NCI-H446 (cell line): ENCODE measurements at regions not wholly inside any gene's neighbourhood (a gene's known extent, or its start where the extent isn't known, plus 50 kb on each side); places are given as distances from the start of the nearest gene placed in this dataset.
"Not testable (repeated sequence)": the region's sequence is repeated elsewhere in the genome, so short reads cannot be mapped to it uniquely, and the experiment has no call there.

Source experiments
- DNase-seq, 2 experiments: peaks; one replicate each; lab custom pipeline; 2025; lab: John Stamatoyannopoulos, UW

DNA sequence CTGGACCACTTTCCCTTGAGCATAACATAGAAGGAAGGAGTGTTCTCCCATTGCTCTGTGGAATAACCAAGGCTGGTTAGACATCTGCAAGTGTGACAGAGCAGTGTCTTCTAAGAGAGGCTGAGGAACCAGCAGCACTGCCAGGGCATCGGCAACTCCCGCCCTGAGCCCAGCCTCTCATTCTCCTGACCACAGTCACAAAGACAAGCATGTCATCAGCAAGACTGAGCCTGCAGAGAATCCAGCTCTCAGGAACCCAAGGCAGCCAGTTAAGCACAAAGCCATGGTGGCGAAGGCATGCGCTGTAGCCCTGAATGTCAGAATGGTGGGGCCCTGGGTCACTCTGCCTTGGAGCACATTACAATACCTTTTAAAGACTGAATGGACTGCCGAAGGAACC is 253.9 kb downstream of the AGTPBP1 start:
- DNase-seq: no peak

DNA sequence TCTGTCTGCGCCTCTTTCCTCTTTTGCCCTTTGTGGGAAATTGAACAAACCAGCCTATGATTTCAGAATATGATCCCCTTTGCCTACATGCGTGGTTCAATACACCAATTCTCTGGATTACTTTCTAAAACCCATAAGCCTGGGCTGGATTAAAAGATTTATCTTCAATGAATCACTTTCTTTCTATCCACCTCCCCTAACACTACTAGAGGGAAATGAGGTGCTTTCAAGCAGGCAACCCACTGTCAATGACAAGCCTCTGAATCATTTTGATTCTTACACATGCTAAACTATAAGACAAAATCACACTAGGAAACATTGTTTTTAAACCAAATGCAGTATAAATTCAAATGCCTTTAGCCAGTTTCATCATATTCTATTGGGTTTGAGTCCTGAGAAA is 257.5 kb downstream of the AGTPBP1 start:
- DNase-seq: no peak

DNA sequence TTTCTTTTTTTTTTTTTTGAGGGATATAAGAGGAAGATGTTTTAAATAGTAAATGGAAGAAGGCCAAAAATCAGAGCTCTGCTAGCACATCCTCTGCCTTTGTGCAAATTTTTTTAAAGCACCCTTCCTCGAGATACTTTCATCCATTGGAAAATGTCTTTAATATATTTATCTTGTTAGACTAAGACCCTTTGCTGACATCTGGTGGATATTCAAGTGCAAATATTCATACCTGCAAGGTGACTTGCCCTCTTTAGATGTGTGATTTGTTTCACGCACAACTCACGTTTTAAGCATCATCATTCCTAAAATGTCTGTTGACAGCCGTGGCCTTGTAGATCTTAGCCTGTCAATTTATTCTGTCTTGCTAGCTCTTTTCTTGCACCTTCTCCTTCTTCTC is 258.5 kb downstream of the AGTPBP1 start:
- DNase-seq: no peak

DNA sequence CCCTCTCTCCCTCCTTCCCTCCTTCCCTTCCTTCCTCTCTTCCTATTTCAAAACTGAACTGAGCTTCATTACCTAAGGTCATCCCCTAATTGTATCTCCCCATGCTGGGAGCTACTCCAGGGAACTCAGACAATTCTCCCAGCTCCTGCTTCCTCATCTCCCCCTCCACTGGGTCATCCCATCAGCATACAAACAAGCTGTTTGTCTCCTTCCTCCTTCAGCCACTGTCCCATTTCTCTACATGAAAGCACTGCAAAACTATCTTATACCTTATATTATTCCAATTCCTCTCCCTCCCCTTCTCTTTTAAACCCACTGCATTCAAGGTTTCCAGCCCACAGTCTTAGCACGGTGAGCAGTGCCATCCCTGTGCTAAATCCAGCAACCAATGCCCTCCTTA is 262.4 kb downstream of the AGTPBP1 start:
- DNase-seq: no peak

DNA sequence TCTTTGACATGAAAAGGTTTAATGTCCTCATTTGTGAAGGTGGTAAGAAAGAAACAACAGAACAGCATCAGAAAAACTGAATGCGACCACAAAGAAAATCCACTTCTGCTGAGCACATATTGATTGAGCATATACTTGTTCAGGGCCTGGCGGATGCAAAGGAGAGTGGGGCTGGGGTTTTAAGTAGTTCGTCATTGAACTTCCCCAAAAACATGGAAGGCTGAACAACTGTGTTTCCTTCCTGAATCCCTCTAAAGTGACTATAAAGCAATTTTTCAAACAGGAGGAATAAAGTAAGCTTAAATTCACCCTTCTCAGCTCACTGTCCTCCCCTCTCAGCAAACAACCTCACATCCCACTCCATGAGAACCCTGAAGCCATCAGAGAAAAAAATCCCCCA is 262.9 kb downstream of the AGTPBP1 start:
- no peak for DNase-seq

GRCh38 chr9:85474896-85475295 is 266.9 kb downstream of the AGTPBP1 start:
- not testable (repeated sequence) for DNase-seq

GRCh38 chr9:85471791-85472190 is 270.0 kb downstream of the AGTPBP1 start:
- DNase-seq: no peak

DNA sequence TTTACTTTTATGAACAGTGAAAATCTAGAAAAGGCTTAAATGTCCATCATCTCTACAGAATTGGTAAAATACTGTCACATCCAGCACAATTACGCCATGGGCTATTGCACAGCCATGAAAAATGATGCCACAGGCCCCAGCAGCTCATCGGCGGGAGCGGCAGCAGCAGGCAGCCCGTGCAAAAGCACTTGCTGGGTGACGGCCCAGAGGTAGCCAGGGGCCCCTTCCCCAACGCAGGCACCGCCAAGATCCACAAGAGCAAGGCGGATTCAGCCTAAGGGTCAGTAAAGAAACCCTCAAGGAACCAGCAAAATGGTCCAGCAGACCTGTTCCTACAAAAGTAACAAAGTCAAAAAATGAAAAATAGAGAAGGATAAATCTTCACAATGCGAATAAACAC is 272.7 kb downstream of the AGTPBP1 start:
- DNase-seq: no peak

- no peak for DNase-seq
Measured at GRCh38 chr9:85466834-85467233, 274.9 kb downstream of the AGTPBP1 start.

DNA sequence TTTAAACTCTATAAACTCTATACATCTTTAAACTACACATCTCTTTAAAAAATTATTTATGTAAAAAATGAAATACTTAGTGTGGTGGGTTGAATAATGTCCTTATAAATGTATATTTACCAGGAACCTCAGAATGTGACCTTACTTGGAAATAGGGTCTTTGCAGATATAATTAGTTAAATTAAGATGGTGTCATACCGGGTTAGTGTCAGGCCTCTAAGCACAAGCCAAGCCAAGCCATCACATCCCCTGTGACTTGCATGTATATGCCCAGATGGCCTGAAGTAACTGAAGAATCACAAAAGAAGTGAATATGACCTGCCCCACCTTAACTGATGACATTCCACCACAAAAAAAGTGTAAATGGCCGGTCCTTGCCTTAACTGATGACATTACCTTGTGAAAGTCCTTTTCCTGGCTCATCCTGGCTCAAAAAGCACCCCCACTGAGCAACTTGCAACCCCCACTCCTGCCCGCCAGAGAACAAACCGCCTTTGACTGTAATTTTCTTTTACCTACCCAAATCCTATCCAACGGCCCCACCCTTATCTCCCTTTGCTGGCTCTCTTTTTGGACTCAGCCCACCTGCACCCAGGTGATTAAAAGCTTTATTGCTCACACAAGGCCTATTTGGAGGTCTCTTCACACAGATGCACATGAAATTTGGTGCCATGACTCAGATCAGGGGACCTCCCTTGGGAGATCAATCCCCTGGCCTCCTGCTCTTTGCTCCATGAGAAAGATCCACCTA is 283.5 kb downstream of the AGTPBP1 start:
- DNase-seq: not testable (repeated sequence)

GRCh38 chr9:85453850-85454249 is 287.9 kb downstream of the AGTPBP1 start:
- DNase-seq: no peak

DNA sequence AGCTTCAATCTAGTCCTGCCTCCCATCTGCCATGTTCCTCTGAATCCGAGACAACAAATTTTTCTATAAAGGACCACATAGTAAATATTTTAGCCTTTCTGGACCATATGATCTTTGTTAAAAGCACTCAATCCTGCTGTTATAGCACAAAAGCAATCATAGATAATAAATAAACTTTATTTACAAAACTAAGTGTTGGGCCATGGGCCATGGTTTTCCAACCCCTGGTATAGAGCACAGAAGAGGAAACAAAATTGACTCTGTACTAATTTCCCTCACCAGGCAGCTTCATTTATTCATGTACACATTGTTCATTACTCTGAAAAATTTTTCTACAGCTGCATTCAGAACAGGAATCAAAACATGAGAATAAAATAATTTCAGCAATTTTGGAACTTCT is 288.9 kb downstream of the AGTPBP1 start:
- DNase-seq: no peak

GRCh38 chr9:85451680-85452079 is 290.1 kb downstream of the AGTPBP1 start:
- DNase-seq: no peak

DNA sequence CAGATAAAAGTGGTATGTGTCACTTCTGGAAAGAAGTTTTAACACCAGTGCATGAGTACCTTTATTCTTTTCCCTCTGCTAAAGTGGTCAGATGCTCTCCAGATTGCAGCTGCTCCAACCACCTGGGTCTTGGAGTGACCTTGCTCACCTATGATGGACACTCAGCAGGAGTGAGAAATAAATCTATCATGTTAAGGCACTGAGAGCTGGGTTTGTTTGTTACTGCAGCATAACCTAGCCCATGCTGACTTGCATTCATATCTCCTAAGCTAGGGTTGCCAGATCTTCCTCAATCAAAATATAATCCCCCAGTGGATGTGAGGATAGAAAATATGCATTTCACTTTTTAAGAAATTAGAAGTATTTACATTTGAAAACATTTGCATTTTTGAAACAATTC is 295.9 kb downstream of the AGTPBP1 start:
- DNase-seq: no peak

- DNase-seq: no peak
Measured at GRCh38 chr9:85444243-85444642, 297.5 kb downstream of the AGTPBP1 start.

DNA sequence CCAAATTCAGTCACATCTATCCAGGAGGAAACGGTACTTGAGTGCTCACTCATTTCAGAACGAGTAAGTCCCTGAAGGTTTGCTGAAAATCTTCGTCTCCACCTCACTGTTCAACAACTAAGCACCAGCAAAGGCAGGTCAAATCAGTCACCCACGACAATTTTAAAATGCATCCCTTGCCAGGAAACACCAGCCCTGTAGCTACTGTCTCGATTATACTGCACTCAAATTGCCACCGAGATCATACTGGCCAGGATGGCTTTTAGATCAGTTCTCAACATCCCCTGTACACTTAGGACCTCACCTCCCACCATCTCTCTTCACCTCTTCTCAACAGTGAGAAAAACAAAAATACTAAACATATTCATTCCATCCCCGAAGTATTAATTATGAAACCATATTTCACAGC is 298.6 kb downstream of the AGTPBP1 start:
- no peak for DNase-seq

GRCh38 chr9:85439791-85440190 is 302.0 kb downstream of the AGTPBP1 start:
- no peak for DNase-seq

- DNase-seq: not testable (repeated sequence)
Measured at GRCh38 chr9:85433956-85434355, 307.8 kb downstream of the AGTPBP1 start.

DNA sequence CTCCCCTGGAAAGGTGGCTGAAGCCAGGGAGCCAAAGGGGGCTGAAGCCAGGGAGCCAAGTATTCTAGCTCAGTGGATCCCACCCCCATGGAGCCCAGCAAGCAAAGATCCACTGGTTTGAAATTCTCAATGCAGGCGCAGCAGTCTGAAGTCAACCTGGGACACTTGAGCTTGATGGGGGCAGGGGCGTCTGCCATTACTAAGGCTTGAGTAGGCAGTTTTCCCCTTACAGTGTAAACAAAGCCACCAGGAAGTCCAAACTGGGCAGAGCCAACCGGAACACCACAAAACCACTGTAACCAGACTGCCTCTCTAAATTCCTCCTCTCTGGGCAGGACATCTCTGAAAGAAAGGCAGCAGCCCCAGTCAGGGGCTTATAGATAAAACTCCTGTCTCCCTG is 308.2 kb downstream of the AGTPBP1 start:
- not testable (repeated sequence) for DNase-seq

- DNase-seq: no peak
Measured at GRCh38 chr9:85433046-85433445, 308.7 kb downstream of the AGTPBP1 start.

DNA sequence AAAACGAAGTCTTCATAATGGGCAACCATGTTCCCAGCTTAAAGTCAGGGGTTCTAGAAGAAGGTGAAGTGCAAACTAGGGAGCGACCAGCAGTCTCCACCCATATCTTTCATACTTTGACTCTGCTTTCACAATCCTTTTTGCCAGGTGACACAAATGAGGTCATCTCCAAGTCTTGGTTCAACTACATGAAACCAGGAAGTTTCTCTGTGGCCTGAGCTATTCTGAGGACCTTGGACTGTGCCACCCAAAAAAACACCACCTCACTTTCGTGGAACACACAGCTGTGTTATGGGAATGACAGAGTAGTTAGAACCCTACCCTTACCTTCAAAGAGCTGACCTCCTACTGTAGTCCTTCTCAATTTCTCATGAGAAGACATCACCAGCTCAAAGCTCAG is 309.2 kb downstream of the AGTPBP1 start:
- DNase-seq: no peak

DNA sequence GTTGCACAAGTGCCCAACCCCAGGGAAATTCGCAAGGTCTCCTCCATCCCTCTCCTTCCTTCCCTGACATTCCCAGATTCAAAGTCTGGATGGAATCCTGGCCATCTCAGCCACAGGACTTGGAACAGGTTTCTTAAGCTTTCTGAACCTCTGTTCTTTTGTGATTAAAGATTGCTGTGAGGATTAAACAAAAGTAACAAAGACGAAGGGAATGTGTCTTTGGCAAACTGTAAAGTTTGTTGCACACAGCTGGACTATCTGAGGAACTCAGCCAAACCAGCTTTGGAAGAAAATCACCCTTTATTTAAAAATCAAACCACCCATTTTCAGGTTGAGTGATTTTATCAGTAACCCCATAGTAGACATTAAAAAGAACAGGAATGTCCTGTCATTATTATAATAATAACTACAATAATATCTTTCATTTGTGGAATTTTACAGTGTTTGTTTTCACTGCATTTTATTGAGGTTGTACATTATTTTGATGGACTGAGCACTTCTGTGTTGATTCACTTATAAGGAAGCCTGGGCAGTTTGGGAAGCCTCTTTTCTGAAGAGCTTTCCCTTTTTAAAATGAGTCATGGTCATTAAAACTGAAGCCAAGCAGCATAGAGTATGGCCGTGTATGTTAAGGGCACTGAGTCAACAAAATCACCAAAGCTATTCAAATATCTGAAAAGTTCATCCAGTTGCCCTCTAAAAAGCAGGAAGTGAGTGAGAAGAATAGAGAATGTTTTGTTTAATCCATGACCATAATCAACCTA is 310.2 kb downstream of the AGTPBP1 start:
- no peak for DNase-seq

GRCh38 chr9:85430659-85431338 is 311.0 kb downstream of the AGTPBP1 start:
- no peak for DNase-seq
